Progenitor cell of endocrine pancreas (in vitro differentiated cells): ENCODE measurements at regions not wholly inside any gene's neighbourhood (a gene's known extent, or its start where the extent isn't known, plus 50 kb on each side); places are given as distances from the start of the nearest gene placed in this dataset.

Experiments
- DNase-seq: peaks from one replicate; pipeline ENCODE4 v3.0.0; 2021; ENCODE audit warnings: low spot score; ENCODE audit not compliant: unreplicated experiment
- H3K27ac Mint-ChIP-seq: 2 replicates; pipeline ENCODE4 v1.8.0; 2021; ENCODE audit warnings: mild to moderate bottlenecking, moderate library complexity, mixed read lengths
- H3K27me3 Mint-ChIP-seq: 2 replicates; pipeline ENCODE4 v1.8.0; 2021; ENCODE audit warnings: mixed read lengths
- H3K36me3 Mint-ChIP-seq: 2 replicates; pipeline ENCODE4 v1.8.0; 2022; ENCODE audit warnings: mixed read lengths; ENCODE audit not compliant: insufficient read depth
- H3K4me1 Mint-ChIP-seq: 2 replicates; pipeline ENCODE4 v1.8.0; 2021; ENCODE audit warnings: low read depth, mixed read lengths
- H3K4me3 Mint-ChIP-seq: 2 replicates; pipeline ENCODE4 v1.8.0; 2021; ENCODE audit warnings: low read depth, mild to moderate bottlenecking, moderate library complexity, mixed read lengths
- H3K9me3 Mint-ChIP-seq: 2 replicates; pipeline ENCODE4 v1.8.0; 2021; ENCODE audit warnings: low read depth, mixed read lengths
- CTCF ChIP-seq: fragments of 200-600 bp; sonication (generic); IDR thresholded peaks from one replicate; pipeline ENCODE4 v1.5.0; 2021; ENCODE audit warnings: antibody characterized with exemption, mild to moderate bottlenecking; ENCODE audit not compliant: unreplicated experiment

- Mint-ChIP-seq H3K4me1 (no peaks in the 10 kb centered on the region), H3K4me3 (no peak overlapping the region), H3K27ac (no peak overlapping the region), H3K9me3 (no peaks in the 10 kb centered on the region), H3K27me3 (no peaks in the 10 kb centered on the region), H3K36me3 (no peaks in the 10 kb centered on the region)
- no peak for TF ChIP-seq CTCF
- no peak for DNase-seq
These were observed 473.0 kb upstream of the ROBO2 start for GRCh38 chr3:76566904-76567303.

- DNase-seq, result no peak
- Mint-ChIP-seq H3K9me3 (no peaks in the 10 kb centered on the region), H3K27me3 (no peaks in the 10 kb centered on the region), H3K4me3 (no peak overlapping the region), H3K4me1 (peaks cover 2% of the 10 kb centered on the region), H3K36me3 (no peaks in the 10 kb centered on the region), H3K27ac (no peak overlapping the region)
- TF ChIP-seq CTCF, result peak; percentile 82
These were observed 469.4 kb upstream of the ROBO2 start for GRCh38 chr3:76570436-76571057.

- Mint-ChIP-seq H3K27ac (no peak overlapping the region), H3K4me1 (peaks cover 2% of the 10 kb centered on the region), H3K9me3 (no peaks in the 10 kb centered on the region), H3K36me3 (no peaks in the 10 kb centered on the region), H3K27me3 (no peaks in the 10 kb centered on the region), H3K4me3 (no peak overlapping the region)
- DNase-seq, result no peak
- TF ChIP-seq CTCF, result no peak
These were observed 463.7 kb upstream of the ROBO2 start for GRCh38 chr3:76576201-76576600.

GRCh38 chr3:76582098-76582497 is 457.8 kb upstream of the ROBO2 start:
- Mint-ChIP-seq H3K27me3 (no peaks in the 10 kb centered on the region), H3K4me1 (no peaks in the 10 kb centered on the region), H3K36me3 (no peaks in the 10 kb centered on the region), H3K27ac (no peak overlapping the region), H3K9me3 (no peaks in the 10 kb centered on the region), H3K4me3 (no peak overlapping the region)
- TF ChIP-seq CTCF, result no peak
- DNase-seq, result no peak

- no peak for DNase-seq
- Mint-ChIP-seq H3K36me3 (no peaks in the 10 kb centered on the region), H3K4me1 (no peaks in the 10 kb centered on the region), H3K27ac (no peak overlapping the region), H3K27me3 (no peaks in the 10 kb centered on the region), H3K9me3 (no peaks in the 10 kb centered on the region), H3K4me3 (no peak overlapping the region)
- no peak for TF ChIP-seq CTCF
These were observed 457.1 kb upstream of the ROBO2 start for GRCh38 chr3:76582632-76583378.
